Neuronal stem cell (in vitro differentiated cells): ENCODE measurements at regions not wholly inside any gene's neighbourhood (a gene's known extent, or its start where the extent isn't known, plus 50 kb on each side); places are given as distances from the start of the nearest gene placed in this dataset.

ENCODE experiments used
- DNase-seq: peaks from one replicate; pipeline ENCODE4 v3.0.0-alpha.2; 2013; ENCODE audit warnings: low spot score
- H2AFZ ChIP-seq: one replicate; pipeline ENCODE4 v1.6.1; 2013; ENCODE audit warnings: mild to moderate bottlenecking, low read length, inconsistent platforms
- H2AK5ac ChIP-seq: 2 replicates; pipeline ENCODE4 v1.6.1; 2013; ENCODE audit warnings: low read depth, mild to moderate bottlenecking, inconsistent platforms, low read length, moderate library complexity, mixed read lengths
- H2BK120ac ChIP-seq: 2 replicates; pipeline ENCODE4 v1.6.1; 2013; ENCODE audit warnings: low read depth, mild to moderate bottlenecking, inconsistent platforms, low read length, moderate library complexity, mixed read lengths
- H2BK12ac ChIP-seq: one replicate; pipeline ENCODE4 v1.6.1; 2013; ENCODE audit warnings: low read length, inconsistent platforms
- H2BK15ac ChIP-seq: 2 replicates; pipeline ENCODE4 v1.6.1; 2013; ENCODE audit warnings: mild to moderate bottlenecking, low read length, inconsistent platforms, mixed read lengths
- H2BK5ac ChIP-seq: one replicate; pipeline ENCODE4 v1.6.1; 2013; ENCODE audit warnings: inconsistent platforms, mild to moderate bottlenecking, low read length, moderate library complexity
- H3K14ac ChIP-seq: one replicate; pipeline ENCODE4 v1.6.1; 2013; ENCODE audit warnings: low read length, inconsistent platforms
- H3K18ac ChIP-seq: 2 replicates; pipeline ENCODE4 v1.6.1; 2013; ENCODE audit warnings: low read length, inconsistent platforms
- H3K23ac ChIP-seq: 2 replicates; pipeline ENCODE4 v1.6.1; 2013; ENCODE audit warnings: low read depth, mild to moderate bottlenecking, mixed read lengths, low read length, inconsistent platforms; ENCODE audit not compliant: poor library complexity
- H3K27ac ChIP-seq: replicated peaks from 3 replicates; pipeline ENCODE4 v1.5.1; 2013; ENCODE audit warnings: low read length, inconsistent platforms
- H3K27me3 ChIP-seq, 3 experiments: 2 replicates each; pipeline ENCODE4 v1.6.1; 2013; ENCODE audit warnings: low read length in 3 of 3, mild to moderate bottlenecking in 2 of 3, inconsistent platforms in 1 of 3, low read depth in 1 of 3, mixed read lengths in 1 of 3, moderate library complexity in 1 of 3; ENCODE audit not compliant: control insufficient read depth in 3 of 3, insufficient read depth in 3 of 3
- H3K36me3 ChIP-seq, 2 donors: replicated peaks in 1 of 2; 2 replicates each; pipeline ENCODE4 v1.6.1; 2013; ENCODE audit warnings: low read length in 2 of 2; ENCODE audit not compliant: control insufficient read depth in 2 of 2, insufficient read depth in 2 of 2
- H3K4ac ChIP-seq: 2 replicates; pipeline ENCODE4 v1.6.1; 2013; ENCODE audit warnings: inconsistent platforms, mild to moderate bottlenecking, low read length, moderate library complexity
- H3K4me1 ChIP-seq, 2 donors: 1 replicate in 1 of 2; 2 replicates in 1 of 2; pipeline ENCODE4 v1.6.1; 2013; ENCODE audit warnings: low read length in 2 of 2, low read depth in 1 of 2; ENCODE audit not compliant: control insufficient read depth in 2 of 2, insufficient read depth in 1 of 2
- H3K4me2 ChIP-seq: one replicate; pipeline ENCODE4 v1.6.1; 2013; ENCODE audit warnings: mild to moderate bottlenecking, low read length, inconsistent platforms; ENCODE audit not compliant: insufficient read depth, poor library complexity, severe bottlenecking
- H3K4me3 ChIP-seq, 2 donors: 2 replicates each; pipeline ENCODE4 v1.5.1; 2013; ENCODE audit warnings: low read length in 2 of 2, mild to moderate bottlenecking in 2 of 2, inconsistent platforms in 1 of 2, moderate library complexity in 1 of 2
- H3K79me1 ChIP-seq: one replicate; pipeline ENCODE4 v1.6.1; 2013; ENCODE audit warnings: low read depth, mild to moderate bottlenecking, inconsistent platforms, low read length, moderate library complexity
- H3K9ac ChIP-seq: one replicate; pipeline ENCODE4 v1.6.1; 2013; ENCODE audit warnings: mild to moderate bottlenecking, low read depth, low read length, inconsistent platforms; ENCODE audit not compliant: poor library complexity
- H3K9me3 ChIP-seq, 2 donors: replicated peaks in 1 of 2; 2 replicates each; pipeline versions ENCODE3 to v1.6.1; 2013; ENCODE audit warnings: low read length in 2 of 2, mild to moderate bottlenecking in 2 of 2, inconsistent platforms in 1 of 2, low read depth in 1 of 2, mixed read lengths in 1 of 2, moderate library complexity in 1 of 2; ENCODE audit not compliant: control insufficient read depth in 2 of 2, insufficient read depth in 1 of 2
- H4K8ac ChIP-seq: one replicate; pipeline ENCODE4 v1.6.1; 2013; ENCODE audit warnings: low read depth, mild to moderate bottlenecking, inconsistent platforms, low read length, moderate library complexity
- H4K91ac ChIP-seq: one replicate; pipeline ENCODE4 v1.6.1; 2013; ENCODE audit warnings: low read length, low read depth, mild to moderate bottlenecking, inconsistent platforms; ENCODE audit not compliant: poor library complexity
- WGBS, 2 donors: extraction: QIAGEN DNeasy Blood & Tissue Kit; methylation state at CpG; one replicate each; pipeline ENCODE4 v1.1.7; 2013; ENCODE audit warnings: missing lambda C conversion rate in 2 of 2, mixed read lengths in 1 of 2; ENCODE audit not compliant: insufficient read length in 2 of 2, insufficient replicate concordance in 1 of 2; ENCODE audit errors: extremely low coverage in 2 of 2; 5-methylcytosine and 5-hydroxymethylcytosine counted together

GRCh38 chr7:41826641-41827040 is 123.8 kb upstream of the INHBA start:
- no peak overlapping the region for H3K27ac ChIP-seq
- H3K9ac ChIP-seq, result no peak overlapping the region
- H3K4me2 ChIP-seq, result no peak overlapping the region
- no peak overlapping the region for H2BK120ac ChIP-seq
- no peaks in the 10 kb centered on the region for H3K79me1 ChIP-seq
- H2BK12ac ChIP-seq, result no peak overlapping the region
- H3K36me3 ChIP-seq, result no peaks in the 10 kb centered on the region
- H2AFZ ChIP-seq, result no peak overlapping the region
- H2AK5ac ChIP-seq, result no peak overlapping the region
- no peak overlapping the region for H4K91ac ChIP-seq
- H3K4ac ChIP-seq, result no peak overlapping the region
- no peak overlapping the region for H3K23ac ChIP-seq
- H4K8ac ChIP-seq, result no peak overlapping the region
- WGBS, 2 donors, result no CpG with 5 or more reads among the region's 1 CpG
- no peak overlapping the region for H3K18ac ChIP-seq
- H3K9me3 ChIP-seq, result peaks cover 0 to 7% of the 10 kb centered on the region in 2 donors
- no peak overlapping the region for H3K14ac ChIP-seq
- no peak overlapping the region for H2BK15ac ChIP-seq
- no peak overlapping the region for H2BK5ac ChIP-seq
- H3K4me3 ChIP-seq, result no peak overlapping the region
- peaks cover 0 to 9% (median 0%) of the 10 kb centered on the region in 3 experiments for H3K27me3 ChIP-seq
- no peak for DNase-seq
- no peaks in the 10 kb centered on the region for H3K4me1 ChIP-seq

DNA sequence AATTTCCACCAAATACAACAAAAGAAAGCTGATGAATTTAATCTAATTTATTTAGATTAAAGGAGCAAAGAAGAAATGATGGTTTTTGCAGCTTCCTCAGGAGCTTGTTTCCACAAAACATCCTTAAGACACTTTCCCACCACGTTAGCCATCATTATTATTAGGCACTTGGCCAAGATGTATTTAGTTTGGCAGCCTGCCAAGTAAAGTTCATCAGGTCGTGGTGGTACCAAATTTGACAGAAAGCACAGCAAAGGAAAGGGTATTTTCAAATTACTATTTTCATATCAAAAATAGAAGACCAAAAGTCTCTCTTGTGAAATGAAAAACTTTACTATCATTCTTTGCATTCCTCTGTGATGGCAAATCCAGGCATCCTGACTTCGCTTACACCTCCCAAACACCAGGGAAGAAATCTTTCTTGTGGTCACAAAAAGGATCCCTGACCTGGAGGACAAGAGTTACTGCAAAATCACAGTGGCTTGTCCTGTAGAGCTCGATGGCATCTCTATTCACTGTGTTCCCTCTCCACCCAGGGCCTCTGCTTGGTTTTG is 123.1 kb upstream of the INHBA start:
- H3K36me3 ChIP-seq, result no peaks in the 10 kb centered on the region
- H4K91ac ChIP-seq, result no peak overlapping the region
- H3K4me3 ChIP-seq, result no peak overlapping the region
- no peak overlapping the region for H3K23ac ChIP-seq
- H3K14ac ChIP-seq, result no peak overlapping the region
- H3K4me1 ChIP-seq, result no peaks in the 10 kb centered on the region
- no peak overlapping the region for H2AFZ ChIP-seq
- no CpG with 5 or more reads among the region's 4 CpGs for WGBS, 2 donors
- peaks cover 0 to 4% of the 10 kb centered on the region in 2 donors for H3K9me3 ChIP-seq
- H3K27me3 ChIP-seq, result peaks cover 0 to 9% (median 0%) of the 10 kb centered on the region in 3 experiments
- no peak overlapping the region for H3K4me2 ChIP-seq
- no peak overlapping the region for H4K8ac ChIP-seq
- H2BK12ac ChIP-seq, result no peak overlapping the region
- no peaks in the 10 kb centered on the region for H3K79me1 ChIP-seq
- no peak overlapping the region for H2BK5ac ChIP-seq
- no peak for DNase-seq
- no peak overlapping the region for H2AK5ac ChIP-seq
- H2BK15ac ChIP-seq, result no peak overlapping the region
- H3K18ac ChIP-seq, result no peak overlapping the region
- H2BK120ac ChIP-seq, result no peak overlapping the region
- H3K4ac ChIP-seq, result no peak overlapping the region
- H3K27ac ChIP-seq, result no peak overlapping the region
- H3K9ac ChIP-seq, result no peak overlapping the region

DNA sequence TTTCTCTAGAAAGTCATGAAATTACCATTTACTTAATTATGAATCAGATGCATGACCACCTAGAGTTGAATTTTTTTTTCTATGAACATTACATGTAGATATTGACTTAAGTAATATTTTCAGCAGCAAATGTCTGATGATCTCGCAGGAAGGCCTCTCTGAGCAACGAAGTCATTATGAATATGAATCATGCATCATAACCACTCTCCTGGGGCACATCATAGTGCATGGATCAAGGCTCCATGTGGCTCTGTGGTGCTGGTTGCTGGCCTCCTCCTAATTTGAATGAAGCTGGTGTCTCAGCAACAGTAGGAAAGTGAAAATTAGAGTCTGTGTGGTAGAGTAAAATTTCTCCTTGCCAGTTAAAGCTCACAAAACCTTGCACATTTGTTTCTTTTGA is 121.4 kb upstream of the INHBA start:
- Histone ChIP-seq H2BK120ac (no peak overlapping the region), H2BK12ac (no peak overlapping the region), H4K91ac (no peak overlapping the region), H3K36me3 (no peaks in the 10 kb centered on the region), H4K8ac (no peak overlapping the region), H3K4me2 (no peak overlapping the region), H3K4me1 (no peaks in the 10 kb centered on the region), H3K79me1 (no peaks in the 10 kb centered on the region), H3K14ac (no peak overlapping the region), H3K9ac (no peak overlapping the region), H2BK15ac (no peak overlapping the region), H3K4ac (no peak overlapping the region), H3K18ac (no peak overlapping the region), H3K23ac (no peak overlapping the region), H3K27ac (no peak overlapping the region), H3K4me3 (no peak overlapping the region), H3K9me3 (peaks cover 0 to 5% of the 10 kb centered on the region in 2 donors), H2AK5ac (no peak overlapping the region), H3K27me3 (peaks cover 0 to 6% (median 0%) of the 10 kb centered on the region in 3 experiments), H2BK5ac (no peak overlapping the region), H2AFZ (no peak overlapping the region)
- DNase-seq, result no peak
- WGBS, 2 donors, result no CpG with 5 or more reads among the region's 2 CpGs

DNA sequence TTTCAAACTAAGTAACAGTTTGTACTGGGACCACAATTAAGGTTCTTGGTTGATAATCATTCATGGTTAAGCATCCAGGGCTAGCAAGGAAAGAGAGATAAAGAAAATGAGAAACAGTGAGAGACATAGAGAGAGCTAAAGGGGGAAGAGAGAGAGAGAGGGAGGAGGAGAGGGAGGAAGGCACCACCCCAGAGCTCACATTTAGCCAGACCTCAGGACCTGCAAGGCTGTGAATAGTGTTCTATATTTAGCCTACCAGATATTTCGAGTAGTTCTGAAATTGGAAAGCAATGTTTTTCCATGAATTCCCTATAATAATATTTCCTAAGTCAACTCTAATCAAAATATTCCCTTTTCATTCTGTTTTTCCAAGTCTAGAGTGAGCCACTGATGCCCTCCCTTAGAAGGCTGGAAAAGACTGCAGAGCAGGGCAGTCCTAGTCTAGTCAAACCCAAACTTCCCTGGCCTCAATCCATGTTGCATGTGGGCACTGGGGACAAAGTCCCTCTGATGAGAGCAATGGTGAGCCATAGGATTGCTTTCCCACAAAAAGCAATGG is 119.4 kb upstream of the INHBA start:
- H3K27ac ChIP-seq, result no peak overlapping the region
- DNase-seq, result no peak
- no peak overlapping the region for H4K8ac ChIP-seq
- no peak overlapping the region for H2BK120ac ChIP-seq
- peaks cover 0 to 3% of the 10 kb centered on the region in 2 donors for H3K9me3 ChIP-seq
- no CpG with 5 or more reads among the region's 1 CpG for WGBS, 2 donors
- no peak overlapping the region for H2AFZ ChIP-seq
- H2BK5ac ChIP-seq, result no peak overlapping the region
- H3K79me1 ChIP-seq, result no peaks in the 10 kb centered on the region
- H3K14ac ChIP-seq, result no peak overlapping the region
- no peak overlapping the region for H2BK15ac ChIP-seq
- no peak overlapping the region for H3K4ac ChIP-seq
- H2AK5ac ChIP-seq, result no peak overlapping the region
- no peaks in the 10 kb centered on the region for H3K4me1 ChIP-seq
- H3K27me3 ChIP-seq, result peaks cover 0 to 6% (median 0%) of the 10 kb centered on the region in 3 experiments
- H3K18ac ChIP-seq, result no peak overlapping the region
- H3K23ac ChIP-seq, result no peak overlapping the region
- no peaks in the 10 kb centered on the region for H3K36me3 ChIP-seq
- no peak overlapping the region for H3K9ac ChIP-seq
- H3K4me2 ChIP-seq, result no peak overlapping the region
- no peak overlapping the region for H4K91ac ChIP-seq
- H3K4me3 ChIP-seq, result no peak overlapping the region
- H2BK12ac ChIP-seq, result no peak overlapping the region
